HL-60 (cell line): ENCODE measurements at regions not wholly inside any gene's neighbourhood (a gene's known extent, or its start where the extent isn't known, plus 50 kb on each side); places are given as distances from the start of the nearest gene placed in this dataset.

Experiments
- GABPA ChIP-seq: IDR thresholded peaks from 2 replicates; pipeline ENCODE4 v1.6.1; 2012; ENCODE audit warnings: low read depth
- POLR2AphosphoS5 ChIP-seq: IDR thresholded peaks from 2 replicates; pipeline ENCODE4 v1.6.1; 2012; ENCODE audit warnings: low read depth
- TF ChIP-seq, protein P1 (sequence below): IDR thresholded peaks from one replicate; pipeline ENCODE4 v1.5.1; 2011; ENCODE audit warnings: low read length, control low read depth, inconsistent platforms; ENCODE audit not compliant: insufficient read depth

DNA sequence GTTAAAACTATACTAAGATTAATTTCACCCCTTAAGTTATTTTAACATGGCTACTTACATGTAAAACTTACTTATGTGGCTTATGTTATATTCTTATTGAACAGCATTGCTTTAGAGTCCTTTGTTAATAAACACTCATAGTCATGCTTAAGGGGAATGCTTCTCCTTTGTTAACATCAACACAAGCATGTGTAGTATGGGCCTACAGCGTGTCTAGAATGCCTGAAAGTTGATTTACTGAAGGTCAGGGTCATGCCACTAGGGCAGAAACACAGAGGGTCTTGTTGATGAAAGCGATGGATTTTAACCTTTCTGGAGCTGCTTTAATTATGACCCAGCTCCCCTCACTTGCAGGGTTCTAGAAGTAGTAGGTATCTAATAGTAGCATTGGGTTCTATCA lies 159.8 kb upstream of the DLX2 start:
- TF ChIP-seq POLR2AphosphoS5 (no peak), GABPA (no peak)
- TF ChIP-seq, protein P1, sequence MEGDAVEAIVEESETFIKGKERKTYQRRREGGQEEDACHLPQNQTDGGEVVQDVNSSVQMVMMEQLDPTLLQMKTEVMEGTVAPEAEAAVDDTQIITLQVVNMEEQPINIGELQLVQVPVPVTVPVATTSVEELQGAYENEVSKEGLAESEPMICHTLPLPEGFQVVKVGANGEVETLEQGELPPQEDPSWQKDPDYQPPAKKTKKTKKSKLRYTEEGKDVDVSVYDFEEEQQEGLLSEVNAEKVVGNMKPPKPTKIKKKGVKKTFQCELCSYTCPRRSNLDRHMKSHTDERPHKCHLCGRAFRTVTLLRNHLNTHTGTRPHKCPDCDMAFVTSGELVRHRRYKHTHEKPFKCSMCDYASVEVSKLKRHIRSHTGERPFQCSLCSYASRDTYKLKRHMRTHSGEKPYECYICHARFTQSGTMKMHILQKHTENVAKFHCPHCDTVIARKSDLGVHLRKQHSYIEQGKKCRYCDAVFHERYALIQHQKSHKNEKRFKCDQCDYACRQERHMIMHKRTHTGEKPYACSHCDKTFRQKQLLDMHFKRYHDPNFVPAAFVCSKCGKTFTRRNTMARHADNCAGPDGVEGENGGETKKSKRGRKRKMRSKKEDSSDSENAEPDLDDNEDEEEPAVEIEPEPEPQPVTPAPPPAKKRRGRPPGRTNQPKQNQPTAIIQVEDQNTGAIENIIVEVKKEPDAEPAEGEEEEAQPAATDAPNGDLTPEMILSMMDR: no peak
